ENCODE measurements at regions not wholly inside any gene's neighbourhood (a gene's known extent, or its start where the extent isn't known, plus 50 kb on each side); places are given as distances from the start of the nearest gene placed in this dataset.

- Histone ChIP-seq H3K4me1 (ENCODE audit: control insufficient read depth in 1 of 2, insufficient read depth in 2 of 2, low read depth in 1 of 2, low read length in 1 of 2) (peaks cover 0 to 18% of the 10 kb centered on the region in 2 experiments; a peak in 1 of 4 replicates), H3K36me3 (replicated peaks in 1 of 2; ENCODE audit: control insufficient read depth in 1 of 2, insufficient read depth in 2 of 2, low read length in 1 of 2) (no peaks in the 10 kb centered on the region), H3K4me3 (ENCODE audit: low read depth in 2 of 2, low read length in 1 of 2) (no peak overlapping the region), H3K9me3 (no peaks in the 10 kb centered on the region), H3K27ac (ENCODE audit: low read depth in 2 of 2, low read length in 1 of 2) (peak overlapping the region in 1 of 2 experiments; percentile 95; a peak in 3 of 4 replicates), H3K4me2 (no peak overlapping the region), H3K9ac (peak overlapping the region; percentile 43; the same call in 1 of the 2 replicates), H3K79me2 (ENCODE audit: insufficient read depth) (no peaks in the 10 kb centered on the region), H4K20me1 (ENCODE audit: insufficient read depth) (no peaks in the 10 kb centered on the region), H3K9me2 (no peaks in the 10 kb centered on the region), H3F3A (replicated peaks; ENCODE audit: insufficient read depth) (peaks cover 21% of the 10 kb centered on the region), H3K27me3 (ENCODE audit: insufficient read depth) (no peaks in the 10 kb centered on the region), H2AFZ (ENCODE audit: low read depth) (0 out of 2 replicates have a peak overlapping the region, but pooled peaks have one; percentile 29)
- CTCF ChIA-PET = interaction anchor here (1.2 kb wide), 1 partner anchor 347 kb away, joined by 3 read pairs; no protein-coding TSS in a partner anchor
- POLR2A ChIA-PET = no interaction called here
- no peak for DNase-seq
- 0 out of 2 replicates have a peak, but pooled peaks have one; percentile 37 for TF ChIP-seq ZBTB33 (IDR thresholded peaks at IDR 0.05; ENCODE audit: borderline replicate concordance, low read depth)
- TF ChIP-seq TCF12 (IDR thresholded peaks at IDR 0.05) = peak; percentile 98
- peak; percentile 70; the same call in 1 of the 2 replicates for TF ChIP-seq USF1 (IDR thresholded peaks at IDR 0.05; ENCODE audit: borderline replicate concordance, low read depth)
- peak; percentile 93 for TF ChIP-seq FOSL2 (IDR thresholded peaks at IDR 0.05; ENCODE audit: borderline replicate concordance, low read depth)
- peak; percentile 76; the same call in 1 of the 2 replicates for TF ChIP-seq RXRA (IDR thresholded peaks at IDR 0.05; ENCODE audit: borderline replicate concordance, low read depth)
- peak; percentile 45; the same call in 1 of the 2 replicates for TF ChIP-seq SIN3A (IDR thresholded peaks at IDR 0.05; ENCODE audit: borderline replicate concordance, low read depth, low read length)
- TF ChIP-seq YY1 (IDR thresholded peaks at IDR 0.05; ENCODE audit: low read depth) = peak; percentile 47; the same call in 1 of the 2 replicates
- TF ChIP-seq POLR2AphosphoS5 (IDR thresholded peaks at IDR 0.05; ENCODE audit: low read depth, low read length) = peak; percentile 77; the same call in 1 of the 2 replicates
- TF ChIP-seq JUND (IDR thresholded peaks at IDR 0.05) = peak; percentile 97
- TF ChIP-seq EP300 (IDR thresholded peaks at IDR 0.05; ENCODE audit: borderline replicate concordance in 1 of 2, low read depth in 1 of 2, low read length in 1 of 2) = peak; percentile 49 to 97; a peak in 2 of 4 replicates
- TF ChIP-seq FOXJ3 (CRISPR knock-in tag; IDR thresholded peaks at IDR 0.05) = no peak
- peak; percentile 98 for TF ChIP-seq MAX (IDR thresholded peaks at IDR 0.05; ENCODE audit: low read depth)
- TF ChIP-seq FOXM1 (IDR thresholded peaks at IDR 0.05; ENCODE audit: low read depth) = no peak
- no peak for TF ChIP-seq REST (IDR thresholded peaks at IDR 0.05; ENCODE audit: low read depth, low read length)
- peak; percentile 85 for TF ChIP-seq NFIC (IDR thresholded peaks at IDR 0.05; ENCODE audit: borderline replicate concordance)
- TF ChIP-seq IRF3 (IDR thresholded peaks at IDR 0.05; ENCODE audit: low read depth, low read length) = no peak
- no peak for TF ChIP-seq SMC3 (IDR thresholded peaks at IDR 0.05; ENCODE audit: low read depth, low read length)
- TF ChIP-seq RCOR1 (IDR thresholded peaks at IDR 0.05; ENCODE audit: low read length) = 0 out of 2 replicates have a peak, but pooled peaks have one; percentile 9
- peak; percentile 98 for TF ChIP-seq PBX3 (IDR thresholded peaks at IDR 0.05)
- peak; percentile 79 for TF ChIP-seq TEAD4 (IDR thresholded peaks at IDR 0.05; ENCODE audit: borderline replicate concordance, insufficient read depth)
- 7% methylated on average over 14 of the region's 14 CpGs for WGBS (ENCODE audit: low lambda C conversion rate)
Measured at GRCh38 chr21:41630249-41630648, 122.3 kb upstream of the TMPRSS2 start.

Data from SK-N-SH (cell line).